Ureter (tissue), 1 donor: ENCODE measurements at regions not wholly inside any gene's neighbourhood (a gene's known extent, or its start where the extent isn't known, plus 50 kb on each side); places are given as distances from the start of the nearest gene placed in this dataset.

ENCODE experiments used
- DNase-seq: peaks from one replicate; pipeline ENCODE4 v3.0.0-alpha.2; 2020; ENCODE audit warnings: low spot score
- donor health status: DM: yes; HTN: yes; CAD: no.

DNA sequence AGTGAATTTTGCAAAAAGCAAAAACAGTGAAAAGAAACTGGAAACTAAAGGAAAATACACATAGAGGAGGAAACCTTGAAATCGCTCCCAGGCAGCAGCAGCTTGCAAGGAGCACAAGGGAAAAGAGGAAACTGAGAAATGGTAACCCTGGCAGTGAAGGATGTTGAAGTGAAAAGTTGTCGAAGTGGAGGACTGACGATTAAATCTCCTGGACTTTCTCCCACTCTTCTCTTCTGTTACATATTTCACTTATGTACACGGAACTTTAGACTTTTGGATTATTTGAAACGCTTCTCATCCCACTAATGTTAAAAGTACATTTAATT lies 388.8 kb upstream of the USP15 start:
- no peak for DNase-seq

DNA sequence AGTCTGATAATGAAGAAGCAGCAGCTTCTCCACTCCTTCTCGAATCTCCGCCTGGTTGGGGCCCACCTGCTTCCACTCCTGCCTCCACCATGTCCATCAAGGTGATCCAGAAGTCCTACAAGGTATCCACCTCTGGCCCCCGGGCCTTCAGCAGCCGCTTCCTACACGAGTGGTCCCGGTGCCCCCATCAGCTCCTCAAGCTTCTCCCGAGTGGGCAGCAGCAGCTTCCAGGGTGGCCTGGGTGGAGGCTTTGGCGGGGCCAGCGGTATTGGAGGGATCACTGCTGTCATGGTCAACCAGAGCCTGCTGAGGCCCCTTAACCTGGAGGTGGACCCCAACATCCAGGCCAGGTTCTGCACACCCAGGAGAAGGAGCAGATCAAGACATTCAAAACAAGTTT lies 381.0 kb upstream of the USP15 start:
- DNase-seq: no peak

DNA sequence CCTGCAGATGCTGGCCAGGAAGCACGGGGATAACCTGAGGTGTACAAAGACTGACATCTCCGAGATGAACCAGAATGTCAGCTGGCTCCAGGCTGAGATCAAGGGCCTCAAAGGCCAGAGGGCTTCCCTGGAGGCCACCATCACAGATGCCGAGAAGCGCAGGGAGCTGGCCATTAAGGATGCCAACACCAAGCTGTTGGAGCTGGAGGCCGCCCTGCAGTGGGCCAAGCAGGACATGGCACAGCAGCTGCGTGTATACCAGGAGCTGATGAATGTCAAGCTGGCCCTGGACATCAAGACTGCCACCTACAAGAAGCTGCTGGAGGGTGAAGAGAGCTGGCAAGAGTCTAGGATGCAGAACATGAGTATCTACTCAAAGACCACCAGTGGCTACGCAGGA lies 380.0 kb upstream of the USP15 start:
- no peak for DNase-seq

DNA sequence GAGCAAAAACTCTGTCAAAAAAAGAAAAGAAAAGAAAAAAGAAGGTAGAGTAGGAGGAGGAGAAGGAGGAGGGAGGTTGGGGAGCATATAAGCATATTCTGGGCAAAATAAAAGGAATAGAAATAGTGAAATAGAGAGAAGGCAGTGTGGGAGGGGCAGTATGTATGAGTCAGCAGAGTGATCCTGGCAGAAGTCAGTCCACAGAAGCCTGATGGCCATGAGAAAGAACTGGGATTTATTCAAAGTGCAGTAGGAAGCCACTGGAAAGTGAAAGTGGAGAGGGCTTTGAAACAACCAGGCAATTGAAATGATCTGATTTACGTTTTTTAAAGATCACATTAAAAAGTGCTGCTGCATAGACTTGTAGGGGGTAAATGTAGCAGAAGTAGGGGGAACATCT lies 368.6 kb upstream of the USP15 start:
- no peak for DNase-seq

DNA sequence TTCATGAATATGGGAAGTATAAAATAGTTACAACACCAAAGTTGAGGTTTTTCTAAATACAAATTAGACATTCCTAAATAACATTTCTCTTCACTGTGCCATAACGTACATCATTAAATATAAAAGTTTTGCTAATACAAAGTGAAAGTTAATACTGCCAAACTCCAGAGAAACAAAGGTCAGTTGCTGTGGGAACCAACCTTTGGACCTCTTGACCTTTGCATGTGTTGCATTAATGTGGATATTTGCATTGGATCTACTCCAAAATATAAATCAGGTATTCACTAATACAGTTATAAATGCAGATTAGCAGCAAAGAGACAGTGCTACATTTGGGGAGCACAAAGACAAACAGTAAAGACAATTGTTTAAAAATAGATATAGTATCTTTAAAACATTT lies 366.0 kb upstream of the USP15 start:
- DNase-seq: no peak

DNA sequence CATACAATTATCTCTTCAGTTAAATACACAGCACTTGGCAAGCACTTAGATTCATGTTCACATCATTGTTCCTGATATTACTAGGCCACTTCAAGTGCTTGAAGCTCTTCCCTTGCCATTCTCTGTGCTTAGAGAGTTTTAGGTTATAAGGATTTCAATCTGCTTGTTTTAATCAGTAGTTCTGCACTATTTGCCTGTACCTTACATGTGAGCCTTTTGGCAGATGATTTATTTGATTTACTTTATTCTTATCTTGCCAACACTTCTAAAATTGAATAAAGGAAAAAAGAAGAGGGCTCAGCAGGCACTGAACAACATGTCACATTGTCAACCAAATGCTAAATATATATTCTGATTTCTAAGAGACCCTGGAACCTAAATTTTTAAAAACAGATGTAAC lies 363.8 kb upstream of the USP15 start:
- DNase-seq: no peak

DNA sequence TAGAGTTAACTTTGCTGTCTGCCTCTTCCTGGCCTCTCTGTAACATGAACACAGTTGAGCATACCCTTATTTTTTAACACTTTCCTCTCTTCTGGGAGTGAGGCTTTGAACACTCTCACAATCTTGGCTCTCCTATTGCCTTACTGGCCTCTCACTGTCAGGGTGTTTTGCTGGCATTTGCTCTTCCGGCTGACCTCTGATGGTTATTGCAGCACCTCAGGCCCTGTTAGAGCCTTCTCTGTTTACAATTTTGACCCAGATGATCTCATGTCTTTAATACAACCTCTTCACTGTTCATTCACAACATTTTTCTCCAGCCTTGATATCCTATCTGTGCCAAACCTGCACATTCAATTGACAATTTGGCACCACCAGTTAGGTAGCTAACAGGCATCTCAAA lies 357.8 kb upstream of the USP15 start:
- DNase-seq: no peak

DNA sequence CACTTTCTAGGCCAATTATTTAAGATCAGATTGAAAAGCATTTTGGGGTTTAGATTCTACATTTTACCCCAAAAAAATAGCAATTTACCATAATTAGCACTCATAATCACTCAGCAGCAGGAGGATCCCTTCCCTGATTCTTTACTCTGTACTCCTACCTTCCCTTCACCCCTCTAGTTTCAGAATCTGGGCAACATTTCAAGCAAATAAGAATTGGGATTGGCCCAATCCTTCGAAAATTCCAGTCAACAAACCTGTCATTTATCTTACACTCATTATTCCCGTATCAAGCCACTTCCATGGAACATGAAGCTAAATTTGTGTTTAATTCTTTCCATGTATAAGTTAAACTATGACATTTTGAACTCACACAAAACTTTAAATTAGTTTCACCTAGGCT lies 349.1 kb upstream of the USP15 start:
- DNase-seq: no peak

DNA sequence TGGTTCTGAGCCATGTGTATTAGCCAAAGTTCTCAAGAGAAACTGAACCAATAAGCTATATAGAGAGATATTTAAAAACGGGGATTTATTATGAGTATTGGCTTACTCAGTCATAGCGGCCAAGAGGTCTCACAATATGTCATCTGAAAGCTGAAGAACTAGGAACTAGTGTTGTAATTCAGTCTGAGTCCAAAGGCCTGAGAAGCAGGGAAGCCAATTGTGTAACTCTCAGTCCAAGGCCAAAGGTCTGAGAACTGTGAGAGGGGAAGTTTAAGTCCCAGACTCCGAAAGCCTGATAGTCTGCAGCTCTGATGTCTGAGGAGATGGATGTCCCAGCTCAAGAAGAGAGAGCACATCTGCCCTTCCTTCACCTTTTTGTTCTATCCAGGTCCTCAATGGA lies 344.8 kb upstream of the USP15 start:
- no peak for DNase-seq

DNA sequence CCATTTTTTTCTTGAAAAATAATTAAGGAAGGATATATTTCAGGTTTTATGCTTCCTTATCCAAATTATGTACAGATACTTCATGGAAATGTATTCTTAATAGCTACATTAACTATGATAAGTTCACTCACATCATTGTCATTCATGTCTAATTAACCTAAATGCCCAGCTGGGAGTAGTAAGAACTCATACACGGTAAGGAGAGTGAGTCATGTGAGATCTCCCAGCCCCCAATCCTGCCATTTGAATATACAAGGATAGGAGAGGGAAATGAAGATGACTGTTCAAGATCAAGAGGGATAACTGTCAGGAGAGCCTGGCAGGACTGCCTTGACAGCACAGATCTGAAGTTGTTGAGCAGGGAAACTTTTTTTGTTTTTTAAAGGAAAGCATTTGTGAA lies 343.4 kb upstream of the USP15 start:
- no peak for DNase-seq

DNA sequence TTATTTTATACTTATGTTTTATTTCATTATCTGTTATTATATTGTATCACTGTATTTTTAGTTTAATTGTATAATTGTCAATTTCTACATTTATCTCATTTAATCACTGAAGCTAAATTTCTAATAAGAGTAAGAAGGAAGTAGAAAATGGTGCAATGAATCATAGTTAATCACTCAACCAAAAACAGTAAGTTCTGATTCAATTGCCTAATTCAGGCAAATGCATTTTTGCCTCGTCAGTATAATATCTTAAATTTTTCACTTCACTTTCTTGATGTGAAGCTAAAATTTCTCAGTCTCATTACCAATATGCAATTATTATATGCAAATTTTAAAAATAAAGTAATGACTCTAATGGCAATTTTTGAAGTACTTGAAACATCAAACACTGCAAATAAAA lies 340.5 kb upstream of the USP15 start:
- DNase-seq: no peak

DNA sequence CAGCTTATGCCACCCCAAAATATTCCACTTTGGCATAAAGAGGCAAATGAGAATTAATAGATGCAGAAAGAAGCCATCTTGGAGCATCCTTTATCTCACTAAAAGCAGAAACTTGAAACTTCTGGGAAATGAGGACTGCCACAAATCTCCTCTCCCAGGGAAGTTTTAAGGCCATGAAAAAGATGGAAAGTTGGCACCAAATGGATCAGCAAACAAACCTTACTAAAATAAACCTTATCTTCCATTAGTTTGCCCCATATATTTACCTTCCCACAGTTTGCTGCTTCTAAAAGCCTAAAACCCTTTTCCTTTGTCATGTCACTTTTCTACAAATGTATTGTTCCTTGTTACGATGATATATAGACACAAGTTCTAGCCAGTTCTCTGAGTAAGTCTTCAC lies 340.0 kb upstream of the USP15 start:
- DNase-seq: no peak

DNA sequence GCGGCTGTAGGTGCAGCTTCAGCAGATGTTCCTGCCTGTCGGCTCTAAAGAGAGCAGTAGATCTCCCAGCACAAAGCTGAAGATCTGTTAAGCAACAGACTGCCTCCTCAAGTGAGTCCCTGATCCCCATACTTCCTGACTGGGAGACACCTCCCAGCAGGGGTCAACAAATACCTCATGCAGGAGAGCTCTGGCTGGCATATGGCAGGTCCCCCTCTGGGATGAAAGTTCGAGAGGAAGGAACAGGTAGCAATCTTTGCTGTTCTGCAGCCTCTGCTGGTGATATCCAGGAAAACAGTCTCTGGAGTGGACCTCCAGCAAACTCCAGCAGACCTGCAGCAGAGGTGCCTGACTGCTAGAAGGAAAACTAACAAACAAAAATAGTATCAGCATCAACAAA lies 337.1 kb upstream of the USP15 start:
- no peak for DNase-seq

DNA sequence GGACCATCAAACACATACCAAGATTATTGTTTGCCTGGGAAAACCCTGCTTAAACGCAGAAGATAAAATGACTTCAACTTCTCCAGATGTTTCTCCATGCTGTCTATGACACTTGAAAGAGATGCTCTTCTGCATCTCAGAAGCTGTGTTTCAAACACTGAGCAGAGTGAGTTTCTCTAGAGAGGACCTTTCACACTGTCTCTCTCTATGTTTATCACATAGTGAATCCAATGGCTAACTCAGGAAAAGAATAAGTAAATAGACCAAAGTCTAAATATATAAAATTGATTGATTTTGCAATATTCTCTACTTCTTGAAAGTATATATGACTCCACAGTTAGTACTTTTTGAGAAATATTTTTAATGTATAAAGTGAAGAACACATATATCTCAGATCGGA lies 325.6 kb upstream of the USP15 start:
- no peak for DNase-seq

DNA sequence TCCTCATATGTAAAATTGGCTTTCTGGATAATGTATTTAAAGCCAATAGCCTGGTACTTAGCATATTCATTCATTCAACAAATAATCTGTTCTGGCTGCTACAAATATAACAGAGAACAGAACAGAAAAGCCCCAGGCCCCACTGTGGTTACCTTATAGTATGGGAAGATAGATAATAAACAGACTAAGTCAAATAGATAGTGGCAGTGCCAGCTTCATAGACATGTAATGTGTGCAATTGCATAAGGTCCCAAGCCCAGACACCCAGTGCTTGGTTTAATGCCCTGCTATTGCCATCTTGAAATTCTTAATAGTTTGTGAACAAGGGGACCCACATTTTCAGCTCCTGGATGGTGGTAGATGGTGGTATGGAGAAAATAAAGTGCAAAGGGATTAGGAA lies 320.2 kb upstream of the USP15 start:
- DNase-seq: no peak

DNA sequence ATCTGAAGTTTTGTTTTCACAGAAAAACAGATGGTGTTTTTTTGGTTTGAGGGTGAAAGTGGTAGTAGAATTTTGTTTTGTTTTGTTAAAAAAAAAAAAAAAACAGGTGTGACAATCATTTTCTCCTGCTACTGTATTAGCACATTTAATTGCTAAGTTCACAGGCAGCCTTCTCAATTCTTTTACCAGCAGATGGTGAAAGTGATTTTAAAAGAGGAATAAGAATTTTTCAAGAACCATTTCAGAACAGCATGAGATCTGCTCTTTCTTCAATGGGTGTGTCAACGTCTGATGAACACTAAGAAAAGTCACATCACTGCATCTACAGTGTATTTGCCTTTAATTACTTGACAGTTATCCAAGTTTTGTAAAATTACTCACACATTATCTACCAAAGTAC lies 303.7 kb upstream of the USP15 start:
- DNase-seq: no peak

DNA sequence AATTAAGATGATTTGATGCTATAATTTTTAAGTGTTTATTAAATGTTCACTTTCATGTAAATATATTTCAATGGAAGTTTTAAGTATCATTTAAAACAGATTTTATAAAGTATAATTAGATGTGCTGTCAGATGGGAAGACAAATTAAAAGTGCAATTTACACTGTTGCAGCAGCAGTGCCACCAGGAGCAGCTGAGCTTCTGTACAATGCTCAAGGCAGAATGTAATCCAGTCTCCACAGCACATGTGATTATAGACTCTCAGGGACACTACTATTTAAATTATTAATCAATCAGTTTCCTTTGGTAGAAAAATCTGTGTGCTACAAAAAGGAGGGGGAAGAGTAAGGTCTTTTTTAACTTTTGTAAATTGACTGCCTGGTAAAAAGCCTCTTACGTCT lies 285.7 kb upstream of the USP15 start:
- no peak for DNase-seq

DNA sequence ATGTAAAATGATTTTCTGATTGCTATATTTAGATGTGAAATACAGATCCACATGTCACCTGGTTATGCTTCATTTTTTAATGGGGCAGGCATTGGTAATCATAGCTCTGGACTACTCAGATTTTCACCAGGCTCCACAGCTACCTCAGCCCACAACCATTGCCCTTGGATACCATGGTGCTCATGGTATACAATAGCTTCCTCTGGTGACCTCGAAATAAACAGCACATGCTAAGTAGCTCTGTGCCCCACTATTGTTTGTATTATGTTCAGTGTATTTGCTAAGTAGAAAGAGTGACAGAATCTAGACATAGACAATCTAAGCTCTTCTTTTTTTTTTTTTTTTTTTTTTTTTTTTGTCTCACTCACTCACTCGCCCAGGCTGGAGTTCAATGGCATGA lies 274.4 kb upstream of the USP15 start:
- DNase-seq: no peak

DNA sequence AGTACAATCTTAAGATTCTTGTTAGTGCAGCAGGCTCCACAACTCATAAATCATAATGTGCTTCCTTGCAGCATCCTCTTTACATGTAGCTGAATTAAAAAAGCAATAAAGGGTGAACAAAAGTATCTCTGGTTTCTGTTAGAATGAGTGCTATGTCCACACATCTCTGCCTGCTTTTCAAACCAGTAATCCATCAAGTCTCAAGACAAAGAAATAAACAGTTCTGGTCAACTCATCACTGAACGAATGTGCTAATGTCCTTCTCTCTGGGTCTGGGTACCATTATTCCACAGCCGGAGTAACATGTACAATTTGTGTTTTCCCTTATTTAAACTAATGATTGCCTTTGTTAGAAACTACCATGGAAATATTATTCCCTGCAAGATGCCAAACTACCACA lies 273.0 kb upstream of the USP15 start:
- no peak for DNase-seq

DNA sequence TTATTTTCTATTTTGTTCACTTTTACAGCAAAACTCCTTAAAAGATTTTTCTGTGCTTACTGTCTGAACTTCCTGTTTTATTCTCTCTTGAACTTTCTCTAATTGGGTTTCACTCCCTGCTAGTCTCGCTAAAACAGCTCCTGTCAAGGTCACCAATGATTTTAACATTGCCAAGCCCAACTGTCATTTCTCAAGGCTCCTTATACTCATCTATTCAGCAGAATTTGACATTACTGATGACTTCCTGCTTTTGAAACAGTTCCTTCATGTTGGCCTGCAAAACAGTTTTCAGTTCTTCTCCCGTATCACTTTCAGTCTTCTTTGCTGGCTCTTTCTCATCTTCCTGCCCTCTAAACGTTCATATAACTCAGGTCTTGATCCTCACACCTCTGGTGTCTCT lies 268.5 kb upstream of the USP15 start:
- DNase-seq: no peak

DNA sequence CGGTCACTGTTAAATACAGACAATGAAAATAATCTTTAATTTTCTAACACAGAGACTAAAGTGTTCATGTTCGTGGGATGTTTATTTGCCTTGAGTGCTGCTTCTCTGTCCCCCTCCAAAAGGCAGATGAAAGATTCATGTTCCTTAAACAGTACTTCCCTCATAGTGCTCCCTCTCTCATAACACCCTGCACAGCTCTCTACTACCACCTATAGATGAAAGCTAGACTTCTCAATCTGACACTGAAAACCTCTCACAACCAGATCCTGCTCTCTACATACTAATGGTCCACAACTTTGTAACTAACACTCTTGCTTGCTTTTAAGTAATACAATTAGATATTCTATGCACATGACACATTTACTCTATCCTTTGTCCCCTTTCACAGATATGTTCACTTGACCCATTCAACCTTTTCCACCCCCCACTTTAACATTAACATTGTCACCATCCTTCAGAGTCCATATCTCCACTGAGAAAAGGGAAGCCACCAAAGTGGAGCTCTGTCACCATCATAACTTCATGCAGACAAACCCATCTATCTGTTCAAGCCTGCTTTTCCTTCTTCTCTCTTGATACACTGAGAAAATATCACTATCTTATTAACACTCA lies 266.4 kb upstream of the USP15 start:
- no peak for DNase-seq

DNA sequence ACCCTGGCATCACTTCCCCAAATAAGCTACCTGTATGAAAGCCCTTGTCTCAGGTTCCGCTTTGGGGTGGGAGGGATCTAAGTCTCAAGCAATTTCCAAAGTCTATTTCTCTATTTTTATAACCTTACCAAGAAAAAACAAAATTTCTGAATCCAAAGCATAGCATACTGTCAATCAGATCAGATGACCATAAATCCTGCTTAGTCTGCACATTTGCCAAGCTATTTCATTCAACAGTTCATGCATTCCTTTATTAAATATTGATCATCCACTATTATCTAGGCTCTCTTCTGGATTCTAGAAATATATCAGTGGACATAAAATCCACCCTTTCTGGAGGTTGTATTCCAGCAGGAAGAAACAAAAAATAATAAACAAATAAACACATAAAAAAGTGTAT lies 263.5 kb upstream of the USP15 start:
- DNase-seq: no peak

DNA sequence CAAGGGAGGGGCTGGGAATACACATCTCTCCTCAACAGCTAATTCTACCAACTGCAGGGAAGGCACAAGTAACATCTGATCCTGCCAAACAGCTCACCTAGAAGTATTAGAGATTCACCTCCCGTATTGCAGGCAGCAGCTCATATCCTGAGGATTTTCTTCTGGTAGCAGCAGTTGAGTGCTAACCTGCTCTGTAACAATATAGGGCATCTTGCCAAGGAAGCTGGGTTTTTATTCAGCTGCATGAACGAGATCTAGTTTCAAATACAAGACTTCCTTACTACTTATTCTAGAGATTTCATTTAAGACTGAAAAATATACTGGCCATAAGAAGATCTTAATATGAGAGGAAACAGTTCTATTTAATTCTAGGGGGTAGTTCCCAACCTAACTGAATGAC lies 261.4 kb upstream of the USP15 start:
- DNase-seq: no peak

DNA sequence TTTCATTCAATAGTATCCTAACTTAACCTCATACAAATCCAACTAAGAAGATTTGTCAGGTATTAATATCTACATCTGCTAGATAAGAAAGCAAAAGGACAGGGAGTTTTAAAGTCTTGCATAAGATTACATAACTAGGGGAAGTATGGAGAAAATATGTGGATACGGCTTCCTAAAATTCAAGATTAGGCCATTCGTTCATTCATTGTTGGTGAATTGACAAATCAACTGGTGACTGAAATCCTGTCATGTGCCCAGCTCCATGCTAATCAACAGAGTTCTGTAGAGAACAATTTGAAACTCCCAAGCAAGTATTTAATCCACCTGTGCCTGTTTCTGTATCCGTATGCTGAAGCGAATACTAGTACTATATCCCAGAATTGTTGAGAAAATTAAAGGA lies 260.9 kb upstream of the USP15 start:
- no peak for DNase-seq

DNA sequence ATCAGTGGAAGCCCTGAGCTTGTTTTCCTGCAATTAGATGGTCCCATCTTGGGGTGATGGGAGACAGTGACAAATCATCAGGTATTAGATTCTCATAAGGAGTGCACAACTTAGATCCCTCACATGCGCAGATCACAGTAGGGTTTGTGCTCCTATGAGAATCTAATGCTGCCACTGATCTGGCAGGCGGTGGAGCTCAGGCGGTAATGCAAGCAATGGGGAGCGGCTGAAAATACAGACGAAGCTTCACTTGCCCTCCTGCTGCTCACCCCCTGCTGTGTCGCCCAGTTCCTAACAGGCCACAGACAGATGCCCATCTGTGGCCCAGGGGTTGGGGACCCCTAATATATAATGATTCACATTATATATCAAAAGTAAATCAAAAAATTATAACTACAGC lies 258.8 kb upstream of the USP15 start:
- no peak for DNase-seq
